Gastrocnemius medialis (tissue), 4 donors: ENCODE measurements at regions not wholly inside any gene's neighbourhood (a gene's known extent, or its start where the extent isn't known, plus 50 kb on each side); places are given as distances from the start of the nearest gene placed in this dataset.

ENCODE experiments used
- ATAC-seq, 2 donors: fragments of 150-250 bp; one replicate each; pipeline ENCODE4 v1.9.1; 2016
- DNase-seq, 2 donors: peaks; one replicate each; pipeline ENCODE4 v3.0.0-alpha.2; 2019
- H3K27ac ChIP-seq, 4 donors: fragments of 200-600 bp; sonication (generic); 1 replicate in 1 of 4; 2 replicates in 3 of 4; pipeline ENCODE4 v1.5.1; 2016 to 2018; ENCODE audit warnings: mild to moderate bottlenecking in 2 of 4, moderate library complexity in 1 of 4
- H3K27me3 ChIP-seq, 3 donors: fragments of 200-600 bp; sonication (generic) in 2 of 3; 1 replicate in 1 of 3; 2 replicates in 2 of 3; pipeline versions ENCODE4 v1.5.1 to v1.6.0; 2016 to 2019; ENCODE audit warnings: mild to moderate bottlenecking in 1 of 3, moderate library complexity in 1 of 3
- H3K36me3 ChIP-seq, 2 donors: fragments of 200-600 bp; sonication (generic) in 1 of 2; one replicate each; pipeline ENCODE4 v1.5.1; 2017 to 2018
- H3K4me1 ChIP-seq, 2 donors: fragments of 200-600 bp; sonication (generic) in 1 of 2; one replicate each; pipeline ENCODE4 v1.5.1; 2016 to 2017; ENCODE audit warnings: mild to moderate bottlenecking in 2 of 2
- H3K4me3 ChIP-seq, 4 donors: fragments of 200-600 bp; sonication (generic) in 3 of 4; 1 replicate in 1 of 4; 2 replicates in 3 of 4; pipeline ENCODE4 v1.5.1; 2016 to 2019; ENCODE audit warnings: mild to moderate bottlenecking in 2 of 4
- H3K9me3 ChIP-seq, 3 donors: fragments of 200-600 bp; sonication (generic) in 2 of 3; 1 replicate in 1 of 3; 2 replicates in 2 of 3; pipeline ENCODE4 v1.5.1; 2016 to 2019
- CTCF ChIP-seq, 5 experiments: fragments of 450-650 bp in 3 of 5; fragments of 200-600 bp in 2 of 5; sonication (generic) in 2 of 5; IDR thresholded peaks in 4 of 5; conservative IDR thresholded peaks in 1 of 5; 1 replicate in 4 of 5; 2 replicates in 1 of 5; pipeline ENCODE4 v1.5.1; 2016 to 2019; ENCODE audit warnings: antibody characterized with exemption in 5 of 5, mild to moderate bottlenecking in 3 of 5, moderate library complexity in 3 of 5
- POLR2A ChIP-seq, 2 donors: fragments of 450-650 bp; IDR thresholded peaks; one replicate each; pipeline ENCODE4 v1.6.1; 2017; ENCODE audit warnings: antibody characterized with exemption in 2 of 2, mild to moderate bottlenecking in 2 of 2, moderate library complexity in 2 of 2
- in situ Hi-C, 4 donors: fragments of 200-750 bp; cut with MboI; loops; one replicate each; pipeline versions ENCODE4 v1.15.0 to v1.8.0; 2017; ENCODE audit warnings: low sequenced_read_pairs in 4 of 4
- intact Hi-C: fragments of 100-400 bp; cut with DNase I; formaldehyde crosslinking; loops from one replicate; pipeline ENCODE4 v1.15.1; 2023; ENCODE audit warnings: low total_unique reads

GRCh38 chr2:188835006-188835405 lies 139.2 kb upstream of the COL3A1 start:
- Histone ChIP-seq H3K27me3 (no peaks in the 10 kb centered on the region), H3K27ac (no peak overlapping the region), H3K4me1 (no peaks in the 10 kb centered on the region), H3K36me3 (no peaks in the 10 kb centered on the region), H3K9me3 (no peaks in the 10 kb centered on the region), H3K4me3 (no peak overlapping the region)
- in situ Hi-C loops (no loop called here), intact Hi-C loops (no loop called here)
- TF ChIP-seq CTCF (IDR thresholded peaks at IDR 0.05 in 4 of 5, conservative IDR thresholded peaks at IDR 0.05 in 1 of 5) (no peak), POLR2A (IDR thresholded peaks at IDR 0.05) (no peak)
- DNase-seq (no peak), ATAC-seq (no peak)

DNA sequence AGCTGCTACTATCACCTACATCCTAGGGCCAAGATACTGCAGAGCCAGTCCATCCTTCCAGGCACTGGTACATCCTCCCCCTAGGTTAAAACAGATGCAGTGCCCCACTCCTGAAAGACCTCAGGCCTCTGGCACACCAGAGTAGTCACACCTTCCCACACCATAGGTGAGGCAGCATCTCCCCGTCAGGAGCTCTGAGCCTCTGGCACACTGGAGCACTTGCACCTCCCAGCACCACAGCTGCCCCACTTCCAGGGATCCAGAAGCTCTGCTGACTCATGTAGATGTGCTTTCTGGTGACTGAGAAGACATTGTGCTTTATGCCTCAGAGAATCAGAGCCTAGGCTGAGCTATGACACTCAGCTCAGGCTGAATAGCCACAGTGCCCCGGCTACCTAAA lies 138.4 kb upstream of the COL3A1 start:
- TF ChIP-seq POLR2A (IDR thresholded peaks at IDR 0.05) (no peak), CTCF (IDR thresholded peaks at IDR 0.05 in 4 of 5, conservative IDR thresholded peaks at IDR 0.05 in 1 of 5) (no peak)
- Histone ChIP-seq H3K27me3 (no peaks in the 10 kb centered on the region), H3K9me3 (no peaks in the 10 kb centered on the region), H3K4me3 (no peak overlapping the region), H3K4me1 (no peaks in the 10 kb centered on the region), H3K36me3 (no peaks in the 10 kb centered on the region), H3K27ac (no peak overlapping the region)
- intact Hi-C loops (no loop called here), in situ Hi-C loops (no loop called here)
- no peak for ATAC-seq
- DNase-seq, result no peak

- H3K27me3 ChIP-seq, result no peaks in the 10 kb centered on the region
- intact Hi-C loops, result no loop called here
- in situ Hi-C loops, result no loop called here
- DNase-seq (no peak), ATAC-seq (no peak)
- TF ChIP-seq POLR2A (IDR thresholded peaks at IDR 0.05) (no peak), CTCF (IDR thresholded peaks at IDR 0.05 in 4 of 5, conservative IDR thresholded peaks at IDR 0.05 in 1 of 5) (no peak)
- no peak overlapping the region for H3K27ac ChIP-seq
- no peaks in the 10 kb centered on the region for H3K36me3 ChIP-seq
- no peaks in the 10 kb centered on the region for H3K9me3 ChIP-seq
- peaks cover 0 to 2% of the 10 kb centered on the region in 2 donors for H3K4me1 ChIP-seq
- H3K4me3 ChIP-seq, result no peak overlapping the region
Observed at GRCh38 chr2:188845692-188846091, 128.5 kb upstream of the COL3A1 start.

DNA sequence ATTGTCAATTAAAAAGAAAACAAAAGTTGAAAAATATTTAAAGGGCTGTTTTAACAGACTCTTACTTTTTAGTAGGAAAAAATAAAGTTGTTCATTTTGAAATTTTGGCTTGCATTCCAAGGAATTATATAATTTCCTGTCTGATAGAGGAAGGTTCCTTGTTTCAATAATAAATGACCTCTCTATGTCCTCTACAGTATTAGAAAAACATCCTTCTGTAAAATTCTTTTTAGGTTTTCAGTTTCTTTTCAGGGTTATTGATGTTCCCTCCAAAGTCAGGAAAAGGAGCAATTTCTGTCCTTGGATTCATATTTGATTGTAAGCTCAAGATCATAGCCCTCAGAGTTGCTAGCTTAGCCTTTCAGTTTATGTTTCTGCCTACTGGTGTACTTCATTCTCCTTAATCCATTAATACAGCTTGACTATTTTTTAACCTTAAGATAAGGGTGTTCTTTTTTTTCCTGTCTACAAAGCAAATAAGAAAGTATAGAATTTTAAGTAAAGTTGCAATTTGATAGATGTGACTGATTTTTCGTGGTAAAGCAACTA lies 125.2 kb upstream of the COL3A1 start:
- TF ChIP-seq CTCF (IDR thresholded peaks at IDR 0.05 in 4 of 5, conservative IDR thresholded peaks at IDR 0.05 in 1 of 5), result no peak
- Histone ChIP-seq H3K27ac (no peak overlapping the region), H3K27me3 (no peaks in the 10 kb centered on the region), H3K36me3 (no peaks in the 10 kb centered on the region), H3K4me3 (no peak overlapping the region), H3K9me3 (no peaks in the 10 kb centered on the region), H3K4me1 (peaks cover 0 to 2% of the 10 kb centered on the region in 2 donors)
- in situ Hi-C loops (no loop called here), intact Hi-C loops (no loop called here)
- ATAC-seq (no peak), DNase-seq (no peak)

DNA sequence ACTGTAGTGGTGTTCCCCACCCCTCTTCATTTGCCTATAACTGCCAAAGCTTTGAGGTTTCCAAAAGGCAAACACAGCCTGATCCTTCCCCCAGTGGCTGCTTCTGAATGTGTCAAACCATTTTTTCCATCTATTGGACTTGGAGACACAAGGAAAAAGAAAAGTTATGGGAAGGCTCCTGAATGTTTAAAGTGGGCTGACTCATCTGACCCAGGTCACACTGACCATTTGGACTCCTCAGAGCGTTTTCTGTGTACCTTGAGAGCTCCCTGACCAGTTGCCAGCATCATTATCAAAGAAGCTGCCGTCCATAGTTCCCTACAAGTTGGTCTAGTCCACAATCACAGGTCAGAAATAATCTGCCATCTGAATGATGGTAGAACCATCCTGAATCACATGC lies 123.4 kb upstream of the COL3A1 start:
- Histone ChIP-seq H3K9me3 (no peaks in the 10 kb centered on the region), H3K4me3 (no peak overlapping the region), H3K4me1 (peaks cover 0 to 2% of the 10 kb centered on the region in 2 donors), H3K27ac (no peak overlapping the region), H3K27me3 (no peaks in the 10 kb centered on the region), H3K36me3 (no peaks in the 10 kb centered on the region)
- TF ChIP-seq POLR2A (IDR thresholded peaks at IDR 0.05), result no peak
- no peak for TF ChIP-seq CTCF (IDR thresholded peaks at IDR 0.05 in 4 of 5, conservative IDR thresholded peaks at IDR 0.05 in 1 of 5)
- ATAC-seq (no peak), DNase-seq (no peak)
- intact Hi-C loops, result no loop called here
- in situ Hi-C loops, result no loop called here
